GM21390 (cell line): ENCODE measurements at regions not wholly inside any gene's neighbourhood (a gene's known extent, or its start where the extent isn't known, plus 50 kb on each side); places are given as distances from the start of the nearest gene placed in this dataset.

ENCODE experiments used
- ATAC-seq: cut with Tn5 transposase; IDR thresholded peaks from one replicate; pipeline ENCODE4 v1.9.1; 2021; ENCODE audit not compliant: unreplicated experiment

DNA sequence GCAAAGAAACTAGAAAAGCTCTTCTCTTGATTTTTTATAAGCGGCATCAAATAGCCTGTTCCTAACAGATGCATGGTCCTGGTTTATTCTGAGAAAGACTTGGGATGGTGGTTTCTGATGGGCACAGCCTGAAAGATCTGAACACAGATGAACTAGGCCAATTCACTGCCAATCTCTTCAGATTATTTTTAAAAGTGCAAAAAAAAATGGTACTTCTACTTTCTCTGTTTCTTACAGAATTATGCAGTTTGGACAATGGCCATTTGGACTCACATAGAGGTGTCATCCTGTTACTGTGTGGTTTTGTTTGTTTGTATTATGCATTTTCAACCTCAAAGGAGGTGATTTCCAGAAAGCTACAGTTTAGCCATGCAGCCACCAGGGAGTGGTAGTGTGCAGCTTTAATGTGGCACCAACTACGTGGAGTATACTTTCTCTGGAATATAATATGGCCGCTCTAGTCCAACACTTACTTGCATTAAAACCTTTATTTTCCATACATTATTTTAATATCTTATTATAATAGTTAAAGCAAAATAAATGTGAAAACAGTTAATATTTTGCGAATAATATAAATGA is 469.8 kb upstream of the KIRREL3 start:
- no peak for ATAC-seq

DNA sequence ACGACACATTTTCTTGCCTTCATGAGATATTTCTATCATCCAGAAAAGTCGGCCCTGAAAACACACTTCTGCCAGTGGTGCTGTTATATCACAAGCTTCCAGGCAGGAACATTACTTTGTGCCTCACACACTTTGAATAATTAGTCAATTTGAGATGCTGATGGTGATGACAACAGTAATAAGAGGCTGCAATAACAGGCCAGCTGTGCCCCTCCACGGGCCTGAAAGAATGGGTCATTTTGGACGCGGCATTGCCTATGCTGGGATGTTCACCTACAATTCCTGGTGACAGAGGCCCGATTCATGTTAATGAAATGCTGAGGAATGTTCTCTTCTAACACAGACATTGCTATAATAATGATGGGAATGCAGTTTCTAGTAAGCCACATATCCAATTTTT is 463.8 kb upstream of the KIRREL3 start:
- ATAC-seq, result no peak

DNA sequence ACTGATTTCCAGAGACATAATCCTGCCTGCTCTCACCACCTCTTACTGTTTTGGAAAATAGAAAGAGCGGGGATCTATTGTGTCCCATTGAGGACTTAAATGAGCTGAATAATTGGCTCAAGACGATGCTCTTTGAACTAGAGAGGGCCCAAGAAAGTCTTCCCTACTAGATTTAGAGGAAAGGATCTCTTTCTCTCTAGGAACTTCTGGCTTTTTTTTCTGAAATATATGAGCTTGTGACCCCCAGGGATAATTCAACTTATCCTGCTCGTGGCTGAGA is 461.4 kb upstream of the KIRREL3 start:
- ATAC-seq, result no peak

DNA sequence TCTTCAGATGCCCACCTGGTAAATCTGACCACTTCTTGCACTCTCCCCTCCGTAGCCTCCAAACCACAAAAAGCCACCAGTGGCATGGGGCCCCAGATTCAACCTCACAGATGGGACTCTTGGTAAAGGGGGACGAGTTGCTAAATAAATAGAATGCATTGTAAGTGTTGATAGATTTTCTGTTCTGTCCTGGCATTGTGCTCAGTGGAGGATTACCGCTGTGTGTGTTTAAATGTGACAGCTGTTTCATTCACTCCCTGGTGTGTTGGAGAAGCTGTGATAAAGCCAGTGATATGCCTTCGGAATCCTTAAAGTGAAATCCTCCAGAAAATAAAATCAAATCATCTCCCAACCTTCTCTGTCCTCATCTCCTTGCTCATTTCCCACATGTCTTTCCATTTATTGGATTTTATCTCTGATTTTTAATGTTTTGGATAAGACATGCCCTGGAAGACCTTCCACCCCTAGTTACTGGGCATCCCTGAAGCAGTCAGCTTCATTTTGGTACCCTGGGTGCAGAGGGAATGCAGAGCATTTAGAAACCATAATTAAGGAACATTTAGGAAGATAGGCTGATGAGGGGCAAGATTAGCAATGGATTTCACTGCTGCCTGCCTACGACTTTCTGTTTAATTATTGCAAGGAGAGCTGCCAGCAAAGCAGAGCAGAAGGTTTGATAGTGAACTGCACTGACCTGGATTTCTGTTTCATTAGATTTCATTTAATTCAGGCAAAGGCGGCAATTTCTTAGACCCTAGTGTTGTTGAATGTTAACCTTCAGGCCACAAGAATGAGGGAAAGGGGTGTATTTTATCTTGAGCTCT is 460.9 kb upstream of the KIRREL3 start:
- no peak for ATAC-seq

DNA sequence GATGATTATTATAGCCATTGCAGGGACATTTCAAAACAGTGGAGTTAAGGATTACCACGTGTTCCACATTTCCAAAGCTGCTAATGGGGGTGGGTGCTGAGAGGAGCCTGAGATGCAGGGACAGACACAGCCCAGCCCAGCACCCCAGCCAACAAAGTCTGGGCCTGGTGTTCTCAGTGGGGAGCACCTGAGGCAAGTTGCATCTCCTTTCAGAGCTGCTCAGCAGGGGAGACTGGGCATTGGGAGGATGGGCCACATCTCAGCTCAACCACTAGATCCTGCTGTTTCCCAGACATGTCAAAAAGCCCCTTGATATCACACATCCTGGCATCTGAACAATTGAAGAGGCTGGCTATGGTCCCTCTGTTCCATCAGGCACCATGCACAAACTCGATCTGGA is 458.0 kb upstream of the KIRREL3 start:
- no peak for ATAC-seq

DNA sequence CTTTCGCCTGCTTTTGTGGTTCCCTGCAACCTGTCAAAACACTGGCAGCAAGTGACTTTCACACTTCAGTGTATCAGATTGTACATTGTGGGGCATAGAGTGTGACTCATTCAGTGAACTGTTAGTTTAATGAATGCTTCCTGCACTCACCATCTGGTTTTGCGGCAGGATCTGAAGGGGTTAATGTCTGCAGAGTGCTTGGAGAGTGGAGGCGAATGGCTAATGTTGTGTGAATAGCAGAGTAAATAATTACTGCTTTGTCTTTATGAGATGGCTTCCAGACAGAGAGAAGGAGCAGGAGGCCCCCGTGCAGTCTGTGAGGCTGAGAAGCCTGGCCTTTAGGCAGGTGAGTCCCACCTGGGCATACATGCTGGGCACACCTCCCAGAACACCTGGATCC is 454.3 kb upstream of the KIRREL3 start:
- no peak for ATAC-seq

DNA sequence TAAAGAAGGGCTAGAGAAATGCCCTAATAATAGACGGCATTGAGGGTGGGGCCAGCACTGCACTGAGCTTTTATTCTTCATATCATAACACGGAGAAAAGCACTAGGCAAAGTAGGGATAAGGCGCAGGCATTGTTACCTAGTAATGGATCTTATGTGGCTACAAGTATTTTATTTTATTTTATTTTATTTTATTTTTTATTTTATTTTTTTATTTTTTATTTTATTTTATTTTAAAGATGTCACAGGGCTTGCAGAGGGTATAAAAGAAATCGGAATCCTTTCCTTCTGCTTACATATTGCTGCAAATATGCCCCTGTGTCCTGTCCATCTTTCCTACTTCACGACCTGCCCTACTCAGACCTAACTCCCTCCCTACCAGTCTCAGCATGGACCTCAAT is 452.0 kb upstream of the KIRREL3 start:
- ATAC-seq, result no peak

DNA sequence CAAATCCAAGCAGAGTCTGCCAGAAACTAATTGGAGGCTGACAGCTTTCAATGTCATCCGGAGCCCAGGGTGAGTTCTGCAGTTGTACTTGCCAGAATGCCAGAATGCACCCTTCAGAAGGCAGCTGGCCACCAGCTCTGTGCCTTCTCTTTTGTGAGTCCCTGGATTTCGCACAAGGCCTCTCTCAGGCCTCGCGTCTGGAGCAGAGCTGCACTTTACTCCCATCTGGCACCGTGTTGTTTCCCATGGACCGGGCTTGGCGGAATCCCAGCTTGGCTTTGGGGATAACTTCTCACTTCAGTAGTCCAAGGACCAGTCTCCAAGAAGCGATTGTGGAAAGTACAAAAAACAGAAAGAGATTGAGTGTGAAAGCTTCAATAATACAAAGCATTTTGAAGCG is 451.3 kb upstream of the KIRREL3 start:
- ATAC-seq, result no peak

DNA sequence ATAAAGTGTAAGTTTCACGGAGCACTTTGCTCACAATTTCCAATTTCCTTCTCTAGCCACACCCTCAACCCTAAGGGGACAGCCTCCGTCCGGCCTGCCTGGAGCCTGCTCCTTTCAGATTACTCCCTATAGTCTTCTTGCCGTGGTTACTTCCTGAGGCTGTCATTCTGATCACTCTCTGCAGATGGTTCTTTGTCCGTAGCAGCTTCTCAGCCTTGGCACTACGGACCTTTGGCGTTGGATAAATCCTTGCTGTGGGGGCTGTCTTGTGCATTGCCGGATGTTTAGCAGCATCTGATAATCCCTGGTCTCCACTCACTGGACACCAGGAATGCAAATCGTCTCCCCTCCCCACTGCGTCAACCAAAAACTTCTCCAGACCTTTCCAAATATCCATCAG is 447.5 kb upstream of the KIRREL3 start:
- ATAC-seq, result no peak

DNA sequence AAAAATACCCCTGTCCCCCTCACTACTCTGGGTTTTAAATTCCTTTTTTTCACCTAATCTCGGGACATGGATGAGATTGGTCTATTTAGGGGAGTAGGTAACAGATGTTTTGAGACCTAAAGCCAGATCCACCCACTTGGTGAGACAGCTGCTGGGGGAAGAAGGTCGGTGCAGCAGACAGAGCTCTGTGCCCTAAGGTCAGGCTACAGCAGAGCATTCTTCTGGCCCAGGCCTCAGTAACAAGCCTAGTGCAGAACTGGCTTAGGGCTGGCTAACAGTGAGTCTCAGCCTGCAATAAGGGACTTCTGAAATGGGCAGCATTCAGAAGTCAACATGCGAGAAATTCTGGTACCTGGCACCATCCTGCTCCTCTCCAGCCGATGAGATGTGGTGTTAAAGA is 444.9 kb upstream of the KIRREL3 start:
- ATAC-seq, result no peak

DNA sequence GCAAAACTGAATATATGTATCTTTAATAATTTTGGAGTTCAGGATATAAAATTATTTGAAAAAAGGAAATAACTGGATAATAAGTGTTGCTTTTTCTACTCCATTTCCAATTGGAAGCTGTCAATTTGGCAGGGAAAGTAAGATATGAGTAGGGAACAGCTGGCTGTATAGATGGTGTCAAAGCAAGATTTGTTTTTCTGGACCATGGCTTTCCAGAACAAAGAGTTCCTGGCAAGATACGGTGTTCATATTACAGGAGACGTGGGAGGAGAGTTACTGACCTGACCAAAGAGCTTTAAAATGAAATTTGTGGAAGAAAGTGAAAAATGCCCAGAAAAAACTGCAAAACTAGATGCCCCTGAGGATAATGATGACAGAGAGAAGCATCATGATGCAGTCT is 442.7 kb upstream of the KIRREL3 start:
- no peak for ATAC-seq

DNA sequence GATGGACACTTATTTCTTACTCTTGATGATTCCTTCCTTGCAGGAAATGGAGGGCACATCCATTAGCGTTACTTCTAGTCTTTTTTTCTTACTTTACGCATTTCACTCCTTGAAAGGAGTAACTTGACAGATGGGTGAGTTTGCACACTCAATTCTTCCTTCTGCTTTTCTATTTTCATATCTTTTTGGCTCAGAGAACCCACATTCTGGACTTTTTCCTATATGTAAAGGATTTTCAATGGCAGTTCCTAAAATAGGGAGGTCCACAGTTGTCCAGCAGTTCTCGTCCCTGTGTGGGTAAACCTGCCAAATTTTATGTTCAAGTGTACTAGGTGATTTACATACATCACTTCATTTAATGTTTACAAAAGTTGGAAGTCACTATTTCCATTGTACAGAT is 440.0 kb upstream of the KIRREL3 start:
- no peak for ATAC-seq

DNA sequence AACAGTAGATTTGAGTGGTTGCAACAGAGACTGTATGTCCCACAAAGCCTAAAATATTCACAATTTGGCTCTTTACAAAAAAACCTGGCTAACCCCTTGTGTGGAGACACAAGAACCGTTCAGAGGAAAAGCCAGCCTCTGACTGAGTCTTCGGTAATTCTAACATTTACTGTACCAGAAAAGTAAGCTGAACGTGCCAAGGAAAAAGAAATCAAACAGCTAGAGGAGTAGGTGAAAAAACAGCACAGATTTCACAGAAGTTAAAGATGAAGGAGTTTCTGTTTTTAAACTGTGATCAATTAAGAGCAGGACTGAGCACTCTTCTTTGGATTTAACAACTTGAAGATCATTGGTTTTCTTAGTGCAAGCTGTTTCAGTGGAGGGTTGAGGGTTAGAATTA is 424.7 kb upstream of the KIRREL3 start:
- no peak for ATAC-seq

DNA sequence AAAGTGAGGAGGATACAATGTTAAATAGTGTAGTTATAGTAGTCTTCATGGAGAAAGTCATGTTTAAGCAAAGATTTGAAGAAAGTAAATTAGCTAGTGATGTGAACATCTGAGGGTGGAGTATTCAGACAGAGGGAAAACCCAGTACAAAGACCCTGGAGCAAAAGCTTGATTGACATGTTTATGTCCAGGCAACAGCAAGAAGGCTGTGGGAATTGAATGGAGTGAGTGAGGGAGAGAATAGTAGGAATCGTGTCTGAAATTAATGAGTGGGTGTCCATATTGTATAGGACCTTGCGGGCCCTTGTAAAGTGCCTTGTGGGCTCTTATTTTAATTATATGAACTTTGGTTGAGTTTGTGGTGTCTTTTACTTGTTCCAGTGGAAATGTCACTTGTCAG is 424.1 kb upstream of the KIRREL3 start:
- ATAC-seq, result no peak

DNA sequence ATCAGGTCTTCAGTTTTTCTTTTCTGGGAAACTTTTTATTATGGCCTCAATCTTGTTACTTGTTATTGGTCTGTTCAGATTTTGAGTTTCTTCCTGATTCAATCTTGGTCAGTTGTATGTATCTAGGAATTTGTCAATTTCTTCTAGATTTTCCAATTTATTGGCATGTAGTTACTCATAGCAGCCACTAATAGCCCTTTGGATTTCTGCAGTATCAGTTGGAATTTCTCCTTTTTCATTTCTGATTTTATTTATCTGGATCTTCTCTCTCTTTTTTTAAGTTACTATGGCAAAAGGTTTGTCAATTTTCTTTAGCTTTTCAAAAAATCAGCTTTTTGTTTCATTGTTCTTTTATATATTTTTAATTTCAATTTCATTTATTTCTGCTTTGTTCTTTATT is 419.6 kb upstream of the KIRREL3 start:
- ATAC-seq, result no peak

DNA sequence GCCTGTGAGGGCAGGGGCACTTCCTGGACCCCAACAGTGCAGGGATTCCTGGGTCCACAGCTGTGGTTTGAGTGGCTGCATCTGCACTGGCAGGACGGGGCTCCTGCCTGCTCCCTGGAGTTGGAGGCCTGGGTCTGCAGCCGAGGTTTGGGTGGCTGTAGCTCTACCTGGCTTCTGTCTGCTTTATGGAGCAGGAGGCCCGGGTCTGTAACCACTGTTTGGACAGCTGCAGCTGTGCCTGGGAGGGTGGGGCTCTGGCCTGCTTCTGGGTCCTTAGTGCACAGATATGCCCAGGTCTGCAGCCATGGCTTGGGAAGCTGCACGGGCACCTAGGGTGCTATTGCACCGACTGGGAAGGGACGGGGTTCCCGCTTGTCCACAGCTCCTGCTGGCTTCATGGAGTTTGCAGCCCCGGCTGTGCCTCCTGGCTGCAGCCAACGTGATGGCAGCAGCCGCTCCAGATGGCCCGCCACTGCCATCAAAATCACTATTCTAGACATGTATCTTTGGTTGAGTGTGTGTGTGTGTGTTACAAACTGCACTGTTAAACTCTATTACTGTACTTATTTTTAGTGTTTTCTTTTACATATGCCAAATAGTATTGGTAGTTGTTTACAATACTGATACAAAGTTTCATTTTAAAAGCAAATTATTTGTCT is 412.3 kb upstream of the KIRREL3 start:
- no peak for ATAC-seq

DNA sequence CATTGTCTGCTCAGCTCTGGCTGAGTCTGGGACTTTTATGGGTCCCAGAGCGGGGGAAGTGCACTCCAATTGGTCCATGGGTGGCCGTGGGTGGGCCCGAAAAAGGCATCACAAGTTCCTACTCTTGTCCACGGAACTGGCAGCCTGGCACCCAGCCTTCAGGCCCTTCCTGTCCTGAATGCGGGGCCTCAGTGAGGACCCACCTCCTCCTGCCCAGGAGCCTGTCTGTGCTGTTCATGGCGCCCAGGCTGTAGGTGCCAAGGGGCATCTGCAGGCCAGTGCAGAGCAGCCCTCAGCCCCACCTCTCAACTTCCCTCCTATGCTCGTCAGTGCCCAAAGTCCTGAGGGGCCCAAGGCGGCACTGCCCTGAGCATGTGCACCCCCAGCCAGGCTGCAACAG is 411.7 kb upstream of the KIRREL3 start:
- no peak for ATAC-seq

DNA sequence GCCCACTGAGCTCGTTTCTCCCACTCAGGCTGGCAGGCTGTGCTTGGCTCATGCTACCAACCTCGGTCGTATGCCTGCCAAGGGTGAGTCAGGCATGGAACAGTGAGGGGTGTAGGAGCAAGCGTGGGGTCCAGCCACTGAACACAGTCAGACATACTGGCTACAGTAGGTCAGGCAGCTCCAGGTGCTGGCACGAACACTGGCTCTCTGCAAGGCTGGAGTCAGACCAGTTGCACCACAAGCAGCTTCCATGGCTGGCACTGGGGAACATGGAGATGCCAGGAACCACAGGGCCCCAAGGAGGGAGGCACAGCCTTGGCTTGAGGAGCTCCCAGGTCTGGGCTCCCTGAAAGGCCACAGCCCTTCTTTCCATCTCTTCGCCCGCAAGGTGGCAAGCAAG is 410.7 kb upstream of the KIRREL3 start:
- no peak for ATAC-seq

DNA sequence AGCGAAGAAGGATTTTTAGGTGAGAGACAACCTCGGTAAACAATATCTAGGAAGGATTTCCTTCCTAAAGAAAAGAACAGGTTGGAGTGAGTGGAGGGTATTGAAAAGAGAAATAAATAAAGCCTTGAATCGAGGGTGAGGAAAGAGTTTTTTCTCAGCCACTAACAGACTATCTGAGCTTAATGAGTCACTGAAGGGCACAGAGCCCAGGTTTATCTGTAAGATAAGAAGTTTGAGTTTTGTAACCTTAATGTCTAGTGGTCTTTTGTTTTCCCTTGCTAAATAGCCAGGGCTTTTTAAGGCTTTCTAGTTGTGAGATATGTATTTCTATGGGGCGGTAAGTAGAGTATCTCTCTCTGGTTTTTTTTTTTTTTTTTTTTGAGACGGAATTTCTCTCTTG is 394.5 kb upstream of the KIRREL3 start:
- no peak for ATAC-seq

DNA sequence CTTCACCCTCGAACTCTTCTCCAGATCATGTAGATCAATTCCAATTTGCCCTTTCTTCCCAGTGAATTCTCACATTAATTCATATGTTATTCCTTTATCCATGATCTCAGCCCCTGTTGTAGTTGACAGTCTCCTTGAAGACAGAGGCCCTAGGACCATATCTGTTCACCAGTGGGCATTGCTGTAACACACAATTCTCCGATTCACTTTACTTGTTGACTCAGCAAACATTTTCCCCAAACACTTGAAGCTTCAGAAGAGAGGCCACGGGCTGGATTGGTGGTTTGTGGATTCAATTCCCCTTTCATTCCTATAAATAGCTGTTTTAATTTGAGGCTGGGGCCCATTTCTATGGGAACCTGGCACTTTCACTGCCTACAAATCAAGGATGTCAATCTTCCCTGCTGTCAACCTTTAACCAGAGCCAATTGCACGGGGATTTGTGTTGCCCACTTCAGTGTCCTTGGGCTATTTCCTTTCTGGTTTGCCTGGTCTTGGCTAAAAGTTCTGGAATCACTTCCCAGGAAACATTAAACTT is 393.0 kb upstream of the KIRREL3 start:
- no peak for ATAC-seq

DNA sequence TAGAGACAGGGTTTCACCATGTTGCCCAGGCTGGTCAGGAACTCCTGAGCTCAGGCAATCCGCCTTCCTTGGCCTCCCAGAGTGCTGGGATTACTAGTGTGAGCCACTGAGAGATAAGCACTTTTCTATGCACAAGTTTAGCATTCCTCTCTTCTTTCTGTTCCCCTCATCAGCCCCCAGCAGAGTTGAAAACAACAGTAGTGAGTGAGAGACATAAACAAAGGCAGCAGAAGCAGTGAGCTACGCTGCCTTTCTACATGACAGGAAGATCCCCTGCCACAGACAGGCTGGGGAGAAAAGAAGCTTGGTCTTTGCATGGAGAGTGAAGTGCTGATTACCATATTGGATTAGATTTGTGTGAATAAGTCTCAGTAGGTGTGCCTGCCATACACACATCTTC is 392.0 kb upstream of the KIRREL3 start:
- no peak for ATAC-seq

DNA sequence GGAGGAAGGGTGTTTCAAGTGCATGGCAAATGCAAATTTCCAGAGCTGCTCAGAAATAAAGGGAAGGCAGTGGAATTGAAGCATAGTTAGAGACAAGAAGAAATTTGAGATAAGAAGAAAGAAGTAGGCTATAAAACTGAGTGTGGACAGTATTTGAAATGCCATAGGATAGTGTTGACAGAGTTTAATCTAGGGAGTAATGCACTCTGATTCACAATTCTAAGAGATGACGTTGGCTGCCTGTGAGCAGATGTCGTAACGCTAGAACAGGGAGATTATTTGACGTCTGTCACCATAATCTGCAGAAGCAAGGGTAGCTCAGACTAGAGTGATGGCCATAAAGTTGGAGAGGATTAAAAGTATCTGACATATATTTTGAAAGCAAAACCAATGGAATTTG is 389.9 kb upstream of the KIRREL3 start:
- ATAC-seq, result no peak
